Central memory CD8-positive, alpha-beta T cell (primary cell): ENCODE measurements at regions not wholly inside any gene's neighbourhood (a gene's known extent, or its start where the extent isn't known, plus 50 kb on each side); places are given as distances from the start of the nearest gene placed in this dataset.
"Not testable (repeated sequence)": the region's sequence is repeated elsewhere in the genome, so short reads cannot be mapped to it uniquely, and the experiment has no call there.

Source experiments
- ATAC-seq: fragments of 150-1000 bp; cut with Tn5 transposase; replicated peaks from 2 replicates; pipeline ENCODE4 v1.10.0; 2022; ENCODE audit warnings: mild to moderate bottlenecking, moderate FRiP score, moderate number of reproducible peaks; ENCODE audit not compliant: poor library complexity, severe bottlenecking; ENCODE audit errors: extremely low read depth
- DNase-seq, 2 donors: peaks; one replicate each; pipeline ENCODE4 v3.0.0; 2021; ENCODE audit warnings: low spot score in 2 of 2
- H3K27ac Mint-ChIP-seq: one replicate; pipeline ENCODE4 v1.8.0; 2022; ENCODE audit warnings: low read depth, mild to moderate bottlenecking, moderate library complexity, mixed read lengths
- H3K27me3 Mint-ChIP-seq: one replicate; pipeline ENCODE4 v1.8.0; 2022; ENCODE audit warnings: mixed read lengths
- H3K36me3 Mint-ChIP-seq: one replicate; pipeline ENCODE4 v1.8.0; 2022; ENCODE audit warnings: mild to moderate bottlenecking, moderate library complexity, mixed read lengths; ENCODE audit not compliant: insufficient read depth
- H3K4me1 Mint-ChIP-seq: one replicate; pipeline ENCODE4 v1.8.0; 2022; ENCODE audit warnings: mixed read lengths
- H3K4me3 Mint-ChIP-seq: one replicate; pipeline ENCODE4 v1.8.0; 2022; ENCODE audit warnings: mild to moderate bottlenecking, moderate library complexity, mixed read lengths
- H3K9me3 Mint-ChIP-seq: one replicate; pipeline ENCODE4 v1.8.0; 2022; ENCODE audit warnings: mixed read lengths

DNA sequence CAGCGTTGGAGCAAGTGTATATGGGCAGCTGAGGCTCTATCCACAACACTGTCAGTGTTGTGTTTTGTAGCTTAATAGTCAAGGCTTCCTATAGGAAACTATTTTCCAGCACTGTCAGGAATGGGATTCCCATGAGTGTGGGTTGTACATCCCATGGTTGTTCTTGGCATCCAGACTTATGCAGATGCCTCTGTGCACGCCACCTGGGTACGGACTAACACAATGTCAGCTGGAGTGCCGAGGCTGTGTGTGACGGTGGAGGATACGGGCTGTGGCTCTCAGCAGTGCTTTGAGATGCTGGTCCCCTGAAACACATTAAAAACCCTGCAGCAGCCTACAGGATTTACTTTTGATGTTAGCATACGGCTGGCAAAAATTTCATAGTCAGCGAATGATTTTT, 350.0 kb downstream of the ACTR3B start:
- no peak for ATAC-seq
- Mint-ChIP-seq H3K4me1 (no peaks in the 10 kb centered on the region), H3K27ac (no peak overlapping the region), H3K4me3 (no peak overlapping the region), H3K9me3 (peaks cover 10% of the 10 kb centered on the region), H3K36me3 (no peaks in the 10 kb centered on the region), H3K27me3 (no peaks in the 10 kb centered on the region)
- no peak for DNase-seq

GRCh38 chr7:153110606-153111005, 351.1 kb downstream of the ACTR3B start:
- H3K4me3 Mint-ChIP-seq = no peak overlapping the region
- H3K9me3 Mint-ChIP-seq = peaks cover 7% of the 10 kb centered on the region
- DNase-seq (no peak), ATAC-seq (no peak)
- H3K4me1 Mint-ChIP-seq = no peaks in the 10 kb centered on the region
- no peak overlapping the region for H3K27ac Mint-ChIP-seq
- no peaks in the 10 kb centered on the region for H3K36me3 Mint-ChIP-seq
- no peaks in the 10 kb centered on the region for H3K27me3 Mint-ChIP-seq

GRCh38 chr7:153122255-153122654, 362.7 kb downstream of the ACTR3B start:
- not testable (repeated sequence) for H3K4me1 Mint-ChIP-seq, H3K4me3 Mint-ChIP-seq, ATAC-seq, H3K27me3 Mint-ChIP-seq, DNase-seq, H3K27ac Mint-ChIP-seq, H3K36me3 Mint-ChIP-seq
- H3K9me3 Mint-ChIP-seq = peaks cover 11% of the 10 kb centered on the region

DNA sequence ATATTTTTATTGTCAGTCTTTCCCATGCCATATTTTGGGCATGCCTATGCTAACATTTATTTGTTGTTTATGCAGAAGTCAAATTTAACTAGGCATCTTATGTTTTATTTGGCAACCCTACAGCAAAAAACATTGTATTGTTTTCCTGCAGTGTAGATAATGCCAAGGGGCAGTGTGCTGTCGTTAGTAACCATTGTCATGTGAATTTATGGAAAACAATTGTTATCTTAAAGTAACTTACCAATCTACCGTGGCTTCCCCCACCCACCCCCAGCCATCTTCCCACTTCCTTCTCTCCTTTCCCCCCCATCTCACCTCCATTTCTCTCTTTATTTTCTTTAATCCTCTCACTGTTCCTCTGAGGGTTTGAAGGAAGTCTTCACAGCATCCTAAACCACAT, 370.5 kb downstream of the ACTR3B start:
- peaks cover 16% of the 10 kb centered on the region for H3K9me3 Mint-ChIP-seq
- H3K27me3 Mint-ChIP-seq = no peaks in the 10 kb centered on the region
- H3K36me3 Mint-ChIP-seq = no peaks in the 10 kb centered on the region
- DNase-seq (no peak), ATAC-seq (no peak)
- no peak overlapping the region for H3K4me3 Mint-ChIP-seq
- no peak overlapping the region for H3K27ac Mint-ChIP-seq
- no peaks in the 10 kb centered on the region for H3K4me1 Mint-ChIP-seq

DNA sequence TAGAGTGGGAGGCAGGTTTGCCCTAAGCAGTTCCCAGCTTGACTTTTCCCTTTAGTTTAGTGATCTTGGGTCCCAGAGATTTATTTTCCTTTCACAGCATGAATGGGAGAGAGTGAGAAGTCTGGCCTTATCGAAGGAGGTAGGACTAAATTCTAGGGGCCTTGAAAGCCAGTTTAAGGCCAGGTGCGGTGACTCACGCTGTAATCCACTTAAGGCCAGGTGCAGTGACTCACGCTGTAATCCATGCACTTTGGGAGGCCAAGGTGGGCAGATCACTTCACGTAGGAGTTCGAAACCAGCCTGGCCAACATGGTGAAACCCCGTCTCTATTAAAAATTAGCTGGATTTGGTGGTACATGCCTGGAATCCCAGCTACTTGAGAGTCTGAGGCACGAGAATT, 392.2 kb downstream of the ACTR3B start:
- no peak for DNase-seq
- Mint-ChIP-seq H3K27ac (no peak overlapping the region), H3K36me3 (no peaks in the 10 kb centered on the region), H3K4me1 (no peaks in the 10 kb centered on the region), H3K4me3 (no peak overlapping the region), H3K27me3 (no peaks in the 10 kb centered on the region), H3K9me3 (peaks cover 16% of the 10 kb centered on the region)
- ATAC-seq = no peak

DNA sequence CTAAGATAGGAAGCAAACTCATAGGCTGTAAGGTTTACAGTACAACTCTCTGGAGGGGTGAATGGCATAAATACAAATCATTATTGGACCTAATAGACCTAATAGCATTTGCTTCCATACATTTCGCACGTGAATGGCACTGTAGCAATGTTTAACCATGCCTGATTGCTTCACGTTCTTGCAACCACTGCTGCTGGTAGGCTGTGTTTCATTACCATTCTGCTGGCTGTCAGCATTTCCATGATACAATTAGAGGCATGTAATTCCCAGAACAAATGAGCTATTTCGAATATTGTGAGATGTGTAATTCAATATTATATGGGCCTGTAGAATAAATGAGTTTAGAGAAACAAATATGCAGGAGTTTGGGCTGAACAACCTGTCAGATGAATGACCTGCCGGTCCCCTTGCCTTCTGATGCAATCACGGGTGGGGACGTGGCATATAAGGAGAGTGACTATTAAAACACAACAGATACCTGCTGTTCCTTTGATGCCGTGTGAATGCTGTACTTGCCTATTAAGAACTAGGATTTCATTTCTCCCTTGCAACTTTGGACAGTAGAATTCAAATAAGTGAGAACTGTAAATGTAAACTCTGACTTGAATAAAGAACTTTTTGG, 393.4 kb downstream of the ACTR3B start:
- no peaks in the 10 kb centered on the region for H3K27me3 Mint-ChIP-seq
- DNase-seq (no peak), ATAC-seq (no peak)
- H3K9me3 Mint-ChIP-seq = peaks cover 17% of the 10 kb centered on the region
- H3K4me1 Mint-ChIP-seq = no peaks in the 10 kb centered on the region
- no peak overlapping the region for H3K27ac Mint-ChIP-seq
- no peaks in the 10 kb centered on the region for H3K36me3 Mint-ChIP-seq
- H3K4me3 Mint-ChIP-seq = no peak overlapping the region

DNA sequence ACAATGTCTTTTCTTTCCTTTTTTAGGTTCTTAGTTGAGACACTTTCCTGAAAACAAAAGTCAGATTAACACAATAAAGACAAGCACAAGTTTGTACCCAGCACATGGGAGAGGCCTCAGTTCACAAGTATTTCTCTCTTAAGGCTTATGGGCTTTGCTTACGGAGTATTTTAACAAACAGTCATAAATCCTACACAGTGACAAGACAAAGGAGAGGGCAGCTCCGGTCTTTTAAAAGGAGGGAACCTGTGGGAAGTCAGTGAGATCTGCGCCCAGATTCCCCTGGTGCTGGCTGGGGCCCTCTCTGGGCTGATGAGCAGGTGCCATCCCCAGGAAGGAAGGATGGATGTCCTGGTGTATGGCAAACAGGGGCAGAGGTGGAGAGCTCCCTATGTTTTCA, 398.6 kb downstream of the ACTR3B start:
- H3K27me3 Mint-ChIP-seq = no peaks in the 10 kb centered on the region
- ATAC-seq = no peak
- H3K4me3 Mint-ChIP-seq = no peak overlapping the region
- peaks cover 17% of the 10 kb centered on the region for H3K9me3 Mint-ChIP-seq
- no peak overlapping the region for H3K27ac Mint-ChIP-seq
- no peak for DNase-seq
- H3K36me3 Mint-ChIP-seq = peaks cover 1% of the 10 kb centered on the region
- H3K4me1 Mint-ChIP-seq = no peaks in the 10 kb centered on the region

DNA sequence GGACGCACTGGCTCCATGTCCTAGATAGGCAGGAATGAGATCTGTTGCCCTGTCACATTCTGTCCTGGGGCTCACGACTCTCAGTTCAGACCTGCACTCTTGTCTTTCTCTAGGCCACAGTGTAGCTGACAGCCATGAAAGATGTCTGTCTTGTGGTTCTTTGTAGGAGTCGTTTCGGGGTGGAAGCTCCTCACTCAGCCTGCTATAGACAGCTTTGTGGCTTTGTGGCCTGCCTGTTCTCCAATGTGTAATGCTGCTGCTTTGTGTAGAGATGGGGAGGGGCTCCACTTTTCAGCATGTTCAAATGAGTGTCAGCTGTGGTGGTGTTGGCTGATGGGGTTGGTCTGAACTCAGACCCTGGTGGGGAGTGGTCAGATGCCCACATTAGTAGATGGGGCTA, 410.7 kb downstream of the ACTR3B start:
- Mint-ChIP-seq H3K4me3 (no peak overlapping the region), H3K9me3 (peaks cover 28% of the 10 kb centered on the region), H3K27ac (no peak overlapping the region), H3K4me1 (no peaks in the 10 kb centered on the region), H3K27me3 (no peaks in the 10 kb centered on the region), H3K36me3 (no peaks in the 10 kb centered on the region)
- ATAC-seq (no peak), DNase-seq (no peak)

DNA sequence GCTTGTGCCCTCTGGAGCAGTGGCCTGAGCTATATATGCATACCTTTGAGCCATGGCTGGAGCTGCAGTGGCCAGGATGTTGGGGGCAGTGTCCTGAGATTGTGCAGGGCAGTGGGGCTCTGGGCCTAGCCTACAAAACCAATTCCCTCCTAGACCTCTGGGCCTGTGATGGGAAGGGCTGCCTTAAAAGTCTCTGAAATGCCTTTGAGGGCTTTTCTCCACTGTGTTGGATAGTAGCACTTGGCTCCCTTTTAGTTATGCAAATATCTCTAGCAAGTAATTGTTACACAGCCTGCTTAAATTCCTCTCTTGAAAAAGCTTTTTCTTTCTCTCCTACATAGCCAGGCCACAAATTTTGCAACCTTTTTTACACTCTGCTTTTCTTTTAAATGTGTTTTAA, 426.4 kb downstream of the ACTR3B start:
- Mint-ChIP-seq H3K36me3 (peaks cover 5% of the 10 kb centered on the region), H3K27ac (no peak overlapping the region), H3K4me1 (no peaks in the 10 kb centered on the region), H3K27me3 (peaks cover 10% of the 10 kb centered on the region), H3K4me3 (no peak overlapping the region), H3K9me3 (peaks cover 6% of the 10 kb centered on the region)
- no peak for ATAC-seq
- no peak for DNase-seq

- H3K36me3 Mint-ChIP-seq = peaks cover 5% of the 10 kb centered on the region
- no peaks in the 10 kb centered on the region for H3K4me1 Mint-ChIP-seq
- H3K27me3 Mint-ChIP-seq = peaks cover 10% of the 10 kb centered on the region
- H3K4me3 Mint-ChIP-seq = no peak overlapping the region
- H3K9me3 Mint-ChIP-seq = peaks cover 6% of the 10 kb centered on the region
- no peak overlapping the region for H3K27ac Mint-ChIP-seq
- ATAC-seq (no peak), DNase-seq (no peak)
Observed at GRCh38 chr7:153188161-153188560, 428.6 kb downstream of the ACTR3B start.

DNA sequence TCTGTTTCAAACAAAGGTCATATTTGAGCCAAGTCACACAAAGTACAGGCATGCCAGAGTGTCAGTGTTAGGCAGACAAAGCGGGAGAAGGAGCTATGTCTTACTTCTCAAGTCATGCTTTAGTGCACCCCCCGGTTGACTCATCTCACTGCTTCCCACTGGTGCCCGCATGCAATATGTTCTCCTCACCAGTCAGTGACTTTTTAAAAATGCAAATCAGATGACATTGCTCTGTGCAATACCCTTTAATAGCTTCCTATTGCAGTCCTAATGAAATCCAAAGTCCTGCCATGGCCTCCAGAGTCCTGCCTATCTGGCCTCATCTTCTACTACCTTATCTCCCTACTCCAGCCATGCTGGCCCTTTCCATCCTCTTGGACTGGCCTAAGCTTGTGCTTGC, 429.1 kb downstream of the ACTR3B start:
- H3K4me1 Mint-ChIP-seq = no peaks in the 10 kb centered on the region
- no peak overlapping the region for H3K4me3 Mint-ChIP-seq
- H3K36me3 Mint-ChIP-seq = peaks cover 5% of the 10 kb centered on the region
- H3K27ac Mint-ChIP-seq = no peak overlapping the region
- ATAC-seq (no peak), DNase-seq (no peak)
- peaks cover 6% of the 10 kb centered on the region for H3K9me3 Mint-ChIP-seq
- peaks cover 10% of the 10 kb centered on the region for H3K27me3 Mint-ChIP-seq

DNA sequence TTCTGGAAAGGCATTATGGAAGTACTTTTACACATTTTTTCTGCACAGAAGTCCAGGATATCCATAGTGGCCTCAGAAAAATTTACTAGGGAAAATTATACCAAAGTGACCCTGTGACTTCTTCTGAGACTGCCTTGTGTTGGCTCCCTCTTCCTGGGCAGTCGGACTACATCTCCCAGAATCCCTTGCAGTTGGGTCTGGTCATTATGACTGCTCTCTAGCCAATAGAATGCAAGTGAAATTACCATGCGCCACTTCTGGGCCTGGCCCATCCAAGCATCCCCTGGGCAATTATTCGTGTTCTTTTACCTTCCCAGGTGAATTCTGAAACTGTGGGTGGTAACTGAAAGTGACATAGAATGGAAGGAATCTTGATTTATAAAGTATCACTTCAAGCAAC, 430.9 kb downstream of the ACTR3B start:
- H3K9me3 Mint-ChIP-seq = peaks cover 6% of the 10 kb centered on the region
- ATAC-seq (no peak), DNase-seq (no peak)
- no peak overlapping the region for H3K27ac Mint-ChIP-seq
- H3K27me3 Mint-ChIP-seq = peaks cover 10% of the 10 kb centered on the region
- peaks cover 5% of the 10 kb centered on the region for H3K36me3 Mint-ChIP-seq
- no peaks in the 10 kb centered on the region for H3K4me1 Mint-ChIP-seq
- H3K4me3 Mint-ChIP-seq = no peak overlapping the region

DNA sequence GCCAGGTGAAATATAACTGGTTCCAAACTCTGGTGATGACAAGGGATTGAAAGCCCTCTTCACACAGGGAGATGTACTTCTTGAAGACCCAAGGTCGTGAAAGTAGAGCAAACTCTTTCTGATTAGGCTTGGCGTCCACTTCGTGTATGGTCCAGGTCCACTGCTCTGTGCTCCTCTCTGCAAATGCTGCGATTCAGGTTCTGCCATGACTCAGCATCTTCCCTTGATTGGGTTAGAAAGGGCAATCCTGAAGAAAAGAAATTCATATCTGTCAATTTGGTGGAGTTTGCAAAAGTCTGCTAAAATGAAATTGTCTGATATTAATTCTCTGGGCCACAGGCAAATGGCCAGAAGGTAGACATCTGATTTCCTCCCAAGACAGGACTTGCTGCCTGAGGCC, 431.4 kb downstream of the ACTR3B start:
- DNase-seq = no peak
- H3K9me3 Mint-ChIP-seq = peaks cover 6% of the 10 kb centered on the region
- no peak overlapping the region for H3K4me3 Mint-ChIP-seq
- H3K27ac Mint-ChIP-seq = no peak overlapping the region
- no peak for ATAC-seq
- no peaks in the 10 kb centered on the region for H3K4me1 Mint-ChIP-seq
- H3K36me3 Mint-ChIP-seq = peaks cover 5% of the 10 kb centered on the region
- peaks cover 10% of the 10 kb centered on the region for H3K27me3 Mint-ChIP-seq

DNA sequence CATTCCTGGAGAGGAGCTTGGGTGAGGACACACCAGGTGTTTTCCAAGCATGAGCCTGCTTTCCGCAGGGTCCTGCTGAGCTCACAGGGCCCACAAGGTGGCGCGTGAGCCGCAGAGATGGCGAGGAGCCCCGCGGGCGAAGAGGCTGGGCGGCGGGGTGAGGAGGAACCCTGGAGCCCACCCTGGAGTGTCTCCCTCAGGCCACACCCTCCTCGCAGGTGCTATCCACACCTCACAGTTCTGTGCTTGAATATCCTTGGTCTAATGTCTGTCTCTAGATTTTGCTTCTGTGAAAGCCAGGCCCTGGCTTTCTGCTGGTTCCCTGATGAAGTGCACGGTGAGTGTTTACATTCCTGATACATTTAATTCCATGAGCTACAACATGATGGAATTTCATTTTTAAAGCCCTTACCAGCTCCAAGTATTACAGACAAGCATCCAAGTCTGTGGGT, 433.6 kb downstream of the ACTR3B start:
- Mint-ChIP-seq H3K36me3 (peaks cover 5% of the 10 kb centered on the region), H3K4me1 (no peaks in the 10 kb centered on the region), H3K27me3 (peaks cover 10% of the 10 kb centered on the region), H3K9me3 (peaks cover 12% of the 10 kb centered on the region), H3K27ac (no peak overlapping the region), H3K4me3 (no peak overlapping the region)
- ATAC-seq = no peak
- DNase-seq = no peak
